ENCODE measurements at regions not wholly inside any gene's neighbourhood (a gene's known extent, or its start where the extent isn't known, plus 50 kb on each side); places are given as distances from the start of the nearest gene placed in this dataset.
A peak's percentile ranks its signal among the peaks of the same experiment; 100 is the strongest.

DNA sequence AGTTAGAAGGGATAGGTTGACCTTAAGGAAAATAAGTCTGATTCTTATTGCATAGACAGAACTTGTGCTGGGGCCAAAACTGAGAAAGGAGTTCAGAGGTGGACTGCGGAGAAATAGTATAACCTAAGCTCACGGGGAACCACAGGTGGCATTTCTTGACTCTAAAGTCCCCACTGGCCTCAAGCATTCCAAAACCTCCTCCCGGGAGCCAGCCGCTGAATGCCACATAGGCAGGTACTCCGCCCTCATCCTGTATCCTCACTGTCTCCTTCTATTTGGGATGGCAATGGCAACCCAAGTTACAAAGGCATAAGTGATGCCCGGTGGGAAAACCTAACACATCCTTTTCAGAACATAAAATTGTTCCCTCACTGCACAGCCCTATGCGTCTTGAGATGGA is 173.0 kb downstream of the SP3 start:
- H3K4me3 ChIP-seq (ENCODE audit: low read depth, low read length) = no peak overlapping the region
- no peak for DNase-seq (ENCODE audit: low read depth)
- TF ChIP-seq CTCF (IDR thresholded peaks at IDR 0.05; ENCODE audit: control insufficient read depth, extremely low read depth, insufficient read depth) = no peak

GRCh38 chr2:173792741-173793140 is 172.4 kb downstream of the SP3 start:
- no peak for TF ChIP-seq CTCF (IDR thresholded peaks at IDR 0.05; ENCODE audit: control insufficient read depth, extremely low read depth, insufficient read depth)
- DNase-seq (ENCODE audit: low read depth) = no peak
- no peak overlapping the region for H3K4me3 ChIP-seq (ENCODE audit: low read depth, low read length)

DNA sequence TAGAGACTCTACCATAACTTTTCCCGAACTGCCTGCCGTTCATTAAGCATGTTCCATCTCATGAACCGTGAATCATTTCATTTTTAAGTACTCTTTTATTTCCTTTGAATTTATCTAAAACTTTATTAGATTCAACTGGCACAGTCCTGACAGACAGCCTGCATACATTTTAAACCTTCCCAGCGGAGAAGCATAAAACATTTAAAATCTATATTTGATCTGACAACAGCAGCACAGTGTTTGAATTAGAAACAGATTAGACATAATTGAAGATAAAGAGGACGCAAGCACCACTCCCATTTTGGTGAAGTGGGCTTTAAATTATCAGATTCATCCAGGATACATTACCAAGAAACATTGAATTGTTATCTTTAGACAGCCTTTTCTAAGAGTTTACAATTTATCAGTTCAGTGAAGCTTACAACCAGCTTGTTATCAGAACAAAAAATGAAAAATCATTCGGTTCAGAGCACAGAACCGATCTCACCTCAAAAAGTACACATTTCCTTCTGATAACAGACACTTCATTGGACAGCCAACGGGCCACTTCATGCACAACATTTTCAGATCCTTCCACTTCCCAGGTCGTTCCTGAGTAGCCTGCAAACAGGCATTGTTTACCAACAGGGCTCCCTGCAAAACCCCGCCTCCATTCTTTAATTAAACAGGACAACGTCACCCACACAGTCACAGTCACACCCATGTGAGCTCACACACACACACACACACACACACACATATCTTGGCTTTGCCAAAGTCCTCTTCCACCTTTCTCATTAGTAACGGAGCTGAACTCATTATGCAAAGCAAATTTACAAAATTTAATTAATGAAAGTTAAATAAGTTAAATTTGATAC is 171.2 kb downstream of the SP3 start:
- no peak for TF ChIP-seq CTCF (IDR thresholded peaks at IDR 0.05; ENCODE audit: control insufficient read depth, extremely low read depth, insufficient read depth)
- no peak overlapping the region for H3K4me3 ChIP-seq (ENCODE audit: low read depth, low read length)
- DNase-seq (ENCODE audit: low read depth) = peak; percentile 30

GRCh38 chr2:173797586-173798263 is 167.4 kb downstream of the SP3 start:
- TF ChIP-seq CTCF (IDR thresholded peaks at IDR 0.05; ENCODE audit: control insufficient read depth, extremely low read depth, insufficient read depth) = no peak
- no peak for DNase-seq (ENCODE audit: low read depth)
- no peak overlapping the region for H3K4me3 ChIP-seq (ENCODE audit: low read depth, low read length)

DNA sequence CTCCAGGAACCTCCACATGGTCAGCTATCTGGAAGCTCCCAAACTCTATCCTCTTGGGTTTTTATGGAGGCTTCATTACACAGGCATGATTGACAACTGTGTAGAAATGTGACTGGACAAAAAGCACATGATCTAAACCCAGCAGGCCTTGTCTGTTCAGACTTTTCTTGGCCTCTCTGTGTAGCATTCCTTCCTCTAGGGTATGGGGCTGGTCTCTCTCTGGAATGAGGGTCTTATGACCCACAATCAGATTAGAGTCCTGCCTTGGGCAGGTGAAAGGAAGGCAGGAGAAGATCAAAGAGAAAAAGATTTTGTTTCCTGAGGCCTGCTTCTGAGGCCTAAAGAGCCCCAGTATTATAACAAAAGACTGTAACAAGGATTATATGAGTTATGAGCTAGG is 162.7 kb downstream of the SP3 start:
- no peak for DNase-seq (ENCODE audit: low read depth)
- no peak for TF ChIP-seq CTCF (IDR thresholded peaks at IDR 0.05; ENCODE audit: control insufficient read depth, extremely low read depth, insufficient read depth)
- no peak overlapping the region for H3K4me3 ChIP-seq (ENCODE audit: low read depth, low read length)

GRCh38 chr2:173803449-173803848 is 161.7 kb downstream of the SP3 start:
- H3K4me3 ChIP-seq (ENCODE audit: low read depth, low read length) = no peak overlapping the region
- TF ChIP-seq CTCF (IDR thresholded peaks at IDR 0.05; ENCODE audit: control insufficient read depth, extremely low read depth, insufficient read depth) = no peak
- no peak for DNase-seq (ENCODE audit: low read depth)

All from LNCaP clone FGC (cell line).